Astrocyte (in vitro differentiated cells and primary cell): ENCODE measurements at regions not wholly inside any gene's neighbourhood (a gene's known extent, or its start where the extent isn't known, plus 50 kb on each side); places are given as distances from the start of the nearest gene placed in this dataset.

Experiments
- DNase-seq: peaks from one replicate; pipeline ENCODE4 v3.0.0-alpha.2; 2010; ENCODE audit warnings: low read depth
- FAIRE-seq: peaks from 2 replicates; lab custom pipeline; 2011; peaks lifted over from hg19 to GRCh38; lab: Jason Lieb, UNC
- H2AFZ ChIP-seq: 2 replicates; pipeline ENCODE4 v1.6.0; 2012; ENCODE audit warnings: low read depth, low read length, inconsistent platforms
- H3K27ac ChIP-seq: 2 replicates; pipeline ENCODE4 v1.5.1; 2011; ENCODE audit warnings: low read depth, low read length, inconsistent platforms
- H3K27me3 ChIP-seq: 2 replicates; pipeline ENCODE4 v1.6.0; 2011; ENCODE audit warnings: low read length, inconsistent platforms; ENCODE audit not compliant: insufficient read depth
- H3K36me3 ChIP-seq: 2 replicates; pipeline ENCODE4 v1.5.1; 2011; ENCODE audit warnings: low read length, inconsistent platforms; ENCODE audit not compliant: insufficient read depth
- H3K4me1 ChIP-seq: 2 replicates; pipeline ENCODE4 v1.5.1; 2011; ENCODE audit warnings: low read length, inconsistent platforms; ENCODE audit not compliant: insufficient read depth
- H3K4me2 ChIP-seq: 2 replicates; pipeline ENCODE4 v1.6.0; 2012; ENCODE audit warnings: low read length, inconsistent platforms
- H3K4me3 ChIP-seq: 2 replicates; pipeline ENCODE4 v1.5.1; 2011; ENCODE audit warnings: low read depth, mild to moderate bottlenecking, low read length, inconsistent platforms; ENCODE audit not compliant: insufficient read depth
- H3K79me2 ChIP-seq: 2 replicates; pipeline ENCODE4 v1.6.0; 2012; ENCODE audit warnings: mild to moderate bottlenecking, low read length, inconsistent platforms; ENCODE audit not compliant: insufficient read depth
- H3K9ac ChIP-seq: 2 replicates; pipeline ENCODE4 v1.6.0; 2012; ENCODE audit warnings: mild to moderate bottlenecking, low read length, inconsistent platforms
- H3K9me3 ChIP-seq: 2 replicates; pipeline ENCODE4 v1.5.1; 2012; ENCODE audit warnings: low read depth, mild to moderate bottlenecking, low read length, inconsistent platforms; ENCODE audit not compliant: insufficient read depth
- H4K20me1 ChIP-seq: 2 replicates; pipeline ENCODE4 v1.6.0; 2012; ENCODE audit warnings: low read length, inconsistent platforms; ENCODE audit not compliant: insufficient read depth
- H3K27ac Mint-ChIP-seq: one replicate; pipeline ENCODE4 v1.8.0; 2021; ENCODE audit warnings: mild to moderate bottlenecking, mixed read lengths; ENCODE audit not compliant: unreplicated experiment
- H3K27me3 Mint-ChIP-seq: one replicate; pipeline ENCODE4 v1.8.0; 2021; ENCODE audit warnings: low read depth, mixed read lengths; ENCODE audit not compliant: unreplicated experiment
- H3K36me3 Mint-ChIP-seq: one replicate; pipeline ENCODE4 v1.8.0; 2021; ENCODE audit warnings: low read depth, mixed read lengths; ENCODE audit not compliant: unreplicated experiment
- H3K4me1 Mint-ChIP-seq: one replicate; pipeline ENCODE4 v1.8.0; 2021; ENCODE audit warnings: low read depth, mixed read lengths; ENCODE audit not compliant: unreplicated experiment
- H3K4me3 Mint-ChIP-seq: one replicate; pipeline ENCODE4 v1.8.0; 2021; ENCODE audit warnings: mild to moderate bottlenecking, moderate library complexity, mixed read lengths; ENCODE audit not compliant: unreplicated experiment
- H3K9me3 Mint-ChIP-seq: one replicate; pipeline ENCODE4 v1.8.0; 2021; ENCODE audit warnings: mild to moderate bottlenecking, mixed read lengths; ENCODE audit not compliant: unreplicated experiment
- CTCF ChIP-seq: IDR thresholded peaks from 2 replicates; pipeline ENCODE4 v1.5.1; 2011; ENCODE audit warnings: low read depth, mild to moderate bottlenecking, inconsistent platforms, low read length, moderate library complexity; ENCODE audit not compliant: insufficient read depth
- EZH2 ChIP-seq: IDR thresholded peaks from 2 replicates; pipeline ENCODE4 v1.6.1; 2012; ENCODE audit warnings: mild to moderate bottlenecking, low read length, inconsistent platforms; ENCODE audit not compliant: insufficient read depth

- H3K9me3 ChIP-seq: no peaks in the 10 kb centered on the region
- Mint-ChIP-seq H3K27ac (no peak overlapping the region), H3K4me1 (no peaks in the 10 kb centered on the region), H3K4me3 (no peak overlapping the region), H3K27me3 (peaks cover 4% of the 10 kb centered on the region), H3K36me3 (no peaks in the 10 kb centered on the region), H3K9me3 (no peaks in the 10 kb centered on the region)
- H3K27me3 ChIP-seq: no peaks in the 10 kb centered on the region
- no peaks in the 10 kb centered on the region for H3K79me2 ChIP-seq
- H3K36me3 ChIP-seq: no peaks in the 10 kb centered on the region
- FAIRE-seq (no peak), DNase-seq (no peak)
- no peaks in the 10 kb centered on the region for H3K4me1 ChIP-seq
- no peak for TF ChIP-seq CTCF
- no peak for TF ChIP-seq EZH2
- H3K9ac ChIP-seq: no peak overlapping the region
- H4K20me1 ChIP-seq: no peaks in the 10 kb centered on the region
- no peak overlapping the region for H2AFZ ChIP-seq
- no peak overlapping the region for H3K4me3 ChIP-seq
- no peak overlapping the region for H3K4me2 ChIP-seq
- no peak overlapping the region for H3K27ac ChIP-seq
Measured at GRCh38 chr2:107775211-107775610, 51.5 kb upstream of the RGPD4 start.

GRCh38 chr2:107775791-107776190 lies 50.9 kb upstream of the RGPD4 start:
- Histone ChIP-seq H3K9ac (no peak overlapping the region), H3K4me2 (no peak overlapping the region), H4K20me1 (no peaks in the 10 kb centered on the region), H3K9me3 (no peaks in the 10 kb centered on the region), H3K4me1 (no peaks in the 10 kb centered on the region), H3K27me3 (no peaks in the 10 kb centered on the region), H3K36me3 (no peaks in the 10 kb centered on the region), H3K27ac (no peak overlapping the region), H3K79me2 (no peaks in the 10 kb centered on the region), H2AFZ (no peak overlapping the region), H3K4me3 (no peak overlapping the region)
- FAIRE-seq (no peak), DNase-seq (no peak)
- Mint-ChIP-seq H3K9me3 (no peaks in the 10 kb centered on the region), H3K36me3 (no peaks in the 10 kb centered on the region), H3K4me1 (no peaks in the 10 kb centered on the region), H3K4me3 (no peak overlapping the region), H3K27me3 (no peaks in the 10 kb centered on the region), H3K27ac (no peak overlapping the region)
- TF ChIP-seq EZH2 (no peak), CTCF (no peak)

- no peak overlapping the region for H3K27ac Mint-ChIP-seq
- no peaks in the 10 kb centered on the region for H3K27me3 Mint-ChIP-seq
- H3K27ac ChIP-seq: no peak overlapping the region
- H3K9ac ChIP-seq: no peak overlapping the region
- H3K36me3 ChIP-seq: no peaks in the 10 kb centered on the region
- no peaks in the 10 kb centered on the region for H3K9me3 Mint-ChIP-seq
- no peaks in the 10 kb centered on the region for H4K20me1 ChIP-seq
- H3K4me3 ChIP-seq: no peak overlapping the region
- H2AFZ ChIP-seq: no peak overlapping the region
- H3K4me1 Mint-ChIP-seq: no peaks in the 10 kb centered on the region
- no peaks in the 10 kb centered on the region for H3K79me2 ChIP-seq
- H3K4me1 ChIP-seq: no peaks in the 10 kb centered on the region
- H3K36me3 Mint-ChIP-seq: no peaks in the 10 kb centered on the region
- no peak overlapping the region for H3K4me2 ChIP-seq
- TF ChIP-seq CTCF (no peak), EZH2 (no peak)
- no peaks in the 10 kb centered on the region for H3K9me3 ChIP-seq
- no peaks in the 10 kb centered on the region for H3K27me3 ChIP-seq
- DNase-seq (no peak), FAIRE-seq (no peak)
- no peak overlapping the region for H3K4me3 Mint-ChIP-seq
Measured at GRCh38 chr2:107776362-107776761, 50.3 kb upstream of the RGPD4 start.
